Hypothalamus (tissue), 51 donors: ENCODE measurements at regions not wholly inside any gene's neighbourhood (a gene's known extent, or its start where the extent isn't known, plus 50 kb on each side); places are given as distances from the start of the nearest gene placed in this dataset.

Experiments
- DNase-seq, 51 donors: peaks; one replicate each; lab custom pipeline; 2025; lab: John Stamatoyannopoulos, UW

DNA sequence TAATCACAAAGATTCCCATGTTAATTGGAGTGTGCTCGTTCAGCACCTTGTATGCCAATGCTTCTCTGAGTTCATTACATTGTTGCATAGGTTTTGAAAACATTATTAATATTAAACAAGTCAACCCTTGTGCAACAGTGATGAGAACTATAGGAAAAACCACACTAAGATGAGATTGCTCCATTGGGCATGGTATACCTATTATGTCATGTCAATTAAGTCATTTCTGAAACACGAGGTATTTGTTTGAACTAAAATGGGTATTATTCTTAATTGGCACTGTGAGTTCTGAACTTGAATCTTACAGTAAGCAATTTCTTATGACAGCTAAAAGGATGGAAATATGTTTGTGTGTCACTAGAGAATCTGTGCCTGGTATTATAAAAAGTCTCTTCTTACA is 447.7 kb downstream of the EFNA5 start:
- no peak for DNase-seq

DNA sequence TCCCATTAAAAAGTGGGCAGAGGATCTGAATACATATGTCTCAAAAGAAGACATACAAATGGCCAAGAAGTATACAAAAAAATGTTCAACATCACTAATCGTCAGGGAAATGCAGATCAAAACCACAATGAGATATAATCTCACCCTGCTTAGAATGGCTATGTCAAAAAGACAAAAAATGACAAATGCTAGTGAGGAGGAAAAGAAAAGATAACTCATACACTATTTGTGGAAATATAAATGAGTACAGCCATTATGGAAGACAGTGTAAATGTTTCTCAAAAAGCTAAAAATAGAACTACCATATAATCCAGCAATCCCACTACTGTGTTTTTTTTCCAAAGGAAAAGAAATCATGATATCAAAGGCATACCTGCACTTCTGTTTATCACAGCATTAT is 450.7 kb downstream of the EFNA5 start:
- no peak for DNase-seq

- no peak for DNase-seq
Observed at GRCh38 chr5:107218457-107219193, 452.1 kb downstream of the EFNA5 start.

DNA sequence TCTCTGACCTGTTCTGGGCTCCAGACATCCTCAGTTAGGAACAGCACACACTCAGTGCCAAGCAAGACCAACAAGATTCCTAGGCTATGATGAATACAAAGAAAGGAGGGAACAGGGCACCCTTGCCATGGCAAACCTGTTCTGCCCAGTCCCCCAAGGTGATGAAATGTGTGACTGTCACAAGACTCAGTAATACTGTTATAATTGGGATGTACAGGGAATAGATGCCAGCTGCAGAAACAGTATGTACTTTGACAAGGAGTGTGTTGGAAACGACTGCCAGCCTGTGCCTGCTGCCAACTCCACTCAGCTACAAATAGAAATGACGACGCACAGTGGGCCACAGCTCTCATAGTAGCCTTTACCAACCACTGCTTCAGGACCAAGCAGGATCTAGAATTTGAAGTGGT is 453.0 kb downstream of the EFNA5 start:
- peak in 26 of 51 donors; percentile 0 to 61 (median 18) for DNase-seq

- DNase-seq = no peak
Observed at GRCh38 chr5:107216587-107216986, 454.1 kb downstream of the EFNA5 start.

DNA sequence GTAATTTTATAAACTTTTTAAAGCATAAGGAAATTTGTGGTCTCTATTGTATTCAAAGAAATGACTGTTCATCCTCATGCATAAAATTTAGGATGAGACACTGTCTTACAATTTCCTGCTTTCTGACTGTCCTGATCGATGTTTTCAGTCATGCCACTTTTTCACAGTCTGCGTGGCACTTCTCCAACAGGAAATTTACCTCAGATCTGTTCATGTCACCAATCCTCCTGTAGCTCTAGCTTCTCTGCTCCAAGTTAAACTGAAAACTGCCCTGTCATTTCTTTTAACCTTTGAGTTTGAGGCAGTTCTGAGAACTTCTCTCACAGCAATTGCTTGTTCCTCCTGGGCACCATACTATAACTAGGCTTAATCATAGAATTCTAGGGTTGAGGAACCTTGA is 455.1 kb downstream of the EFNA5 start:
- DNase-seq = no peak

DNA sequence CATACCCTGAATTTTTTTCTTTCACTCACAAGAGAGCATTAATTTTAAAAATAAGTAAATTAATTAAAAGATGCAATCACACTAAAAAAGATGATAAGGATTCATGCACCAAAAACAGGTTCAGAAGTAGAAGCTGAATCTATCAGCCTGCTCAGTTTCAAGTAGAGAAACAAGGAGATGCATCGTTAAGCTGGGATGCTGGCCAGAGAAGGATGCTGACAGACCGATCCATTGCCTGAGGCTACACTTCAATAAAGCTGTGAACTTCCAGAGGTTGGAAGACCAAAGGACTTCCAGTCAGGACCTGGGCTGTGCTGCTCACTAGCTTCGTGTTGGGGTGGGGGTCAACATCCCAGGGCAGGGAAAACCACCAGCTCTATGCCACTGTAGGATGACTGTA is 457.7 kb downstream of the EFNA5 start:
- DNase-seq = no peak

- no peak for DNase-seq
Observed at GRCh38 chr5:107211630-107212029, 459.1 kb downstream of the EFNA5 start.

GRCh38 chr5:107208867-107209266 is 461.9 kb downstream of the EFNA5 start:
- no peak for DNase-seq

- no peak for DNase-seq
Observed at GRCh38 chr5:107204413-107204812, 466.3 kb downstream of the EFNA5 start.

GRCh38 chr5:107203243-107203642 is 467.5 kb downstream of the EFNA5 start:
- DNase-seq = no peak

DNA sequence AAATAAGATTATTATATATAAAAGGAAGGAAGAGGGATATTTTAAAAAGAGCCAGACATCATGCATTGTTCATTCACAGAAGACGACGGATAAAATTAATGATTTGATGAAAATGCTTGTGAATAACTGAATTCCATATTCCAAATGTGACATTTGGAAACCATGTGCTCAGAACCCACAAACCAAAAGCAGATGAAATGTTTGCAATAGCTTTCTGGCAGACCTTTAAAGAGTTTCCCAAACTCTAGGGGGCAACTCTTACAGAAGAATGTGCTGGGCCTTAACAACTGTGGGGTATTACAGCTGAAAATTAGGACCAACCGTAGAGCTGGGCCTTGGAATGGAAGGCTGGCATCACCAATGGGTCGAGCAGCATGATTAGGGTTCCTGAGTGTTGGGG is 471.0 kb downstream of the EFNA5 start:
- no peak for DNase-seq

DNA sequence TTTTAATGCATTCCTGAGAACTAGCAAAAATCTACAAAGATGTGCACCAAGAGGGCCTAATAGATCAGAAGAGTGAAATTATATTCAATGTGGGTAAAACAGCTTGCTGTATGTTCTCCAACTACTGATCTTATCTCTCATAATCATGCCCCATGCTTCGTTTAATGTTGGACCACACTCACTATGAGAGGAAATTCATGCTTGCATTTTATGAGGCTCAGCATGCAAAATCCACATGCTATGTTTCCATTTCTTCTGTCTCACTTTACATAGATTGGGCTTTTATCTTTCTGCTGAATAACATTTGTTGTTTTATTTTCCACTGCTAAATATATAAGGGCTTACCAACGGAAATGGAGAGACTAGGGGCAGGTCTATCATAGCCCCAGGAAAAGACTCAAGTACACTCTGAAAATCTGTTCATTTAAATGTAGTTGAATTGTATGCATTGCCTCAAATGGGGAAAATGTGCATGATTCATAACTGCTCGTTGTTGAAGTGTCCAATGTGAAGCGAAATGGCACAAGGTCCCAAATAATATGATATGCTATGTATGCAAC is 474.2 kb downstream of the EFNA5 start:
- no peak for DNase-seq

DNA sequence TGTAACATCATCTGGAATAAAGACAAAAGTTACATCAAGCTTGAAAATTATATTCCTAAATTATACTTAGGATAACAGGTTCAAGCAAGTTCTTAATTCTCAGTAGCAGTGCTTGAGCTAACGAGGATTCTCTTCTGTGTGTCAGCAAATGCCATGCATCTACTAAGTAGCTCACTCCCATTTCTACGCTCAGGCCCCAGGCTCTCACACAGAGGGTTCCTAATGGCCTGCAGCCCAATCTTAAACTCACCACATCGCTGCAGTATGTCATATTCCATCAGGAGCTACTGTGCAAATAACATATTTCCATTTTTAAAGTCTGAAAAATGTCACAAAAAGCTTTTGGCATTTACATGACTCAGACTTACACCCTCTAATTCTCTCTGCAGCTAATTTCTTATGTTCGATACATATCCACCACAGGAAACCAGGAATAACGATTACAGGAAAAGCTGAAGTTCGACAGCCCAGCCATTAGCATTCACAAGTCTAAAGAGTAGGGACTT is 474.8 kb downstream of the EFNA5 start:
- no peak for DNase-seq

- DNase-seq = no peak
Observed at GRCh38 chr5:107184871-107185270, 485.9 kb downstream of the EFNA5 start.

- DNase-seq = no peak
Observed at GRCh38 chr5:107184066-107184465, 486.7 kb downstream of the EFNA5 start.

DNA sequence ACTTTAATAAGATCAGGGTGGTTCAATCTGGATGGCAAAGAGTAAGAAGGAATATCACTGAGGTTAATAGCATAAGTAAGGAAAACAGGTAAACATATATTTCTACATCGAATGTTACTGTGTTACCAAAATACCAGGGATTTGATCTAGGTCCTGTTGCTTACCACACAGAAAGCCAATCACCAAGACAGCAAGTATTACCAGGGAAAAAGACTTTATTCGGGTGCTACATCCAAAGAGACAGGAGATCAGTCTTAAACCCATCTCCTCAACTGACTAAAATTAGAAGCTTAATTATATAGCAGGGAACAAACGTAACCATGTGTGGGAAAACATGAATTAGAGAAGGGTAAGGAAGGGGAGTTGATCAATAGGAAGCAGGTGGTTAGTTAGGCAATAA is 500.1 kb downstream of the EFNA5 start:
- no peak for DNase-seq

GRCh38 chr5:107169867-107170266 is 500.9 kb downstream of the EFNA5 start:
- DNase-seq = no peak

DNA sequence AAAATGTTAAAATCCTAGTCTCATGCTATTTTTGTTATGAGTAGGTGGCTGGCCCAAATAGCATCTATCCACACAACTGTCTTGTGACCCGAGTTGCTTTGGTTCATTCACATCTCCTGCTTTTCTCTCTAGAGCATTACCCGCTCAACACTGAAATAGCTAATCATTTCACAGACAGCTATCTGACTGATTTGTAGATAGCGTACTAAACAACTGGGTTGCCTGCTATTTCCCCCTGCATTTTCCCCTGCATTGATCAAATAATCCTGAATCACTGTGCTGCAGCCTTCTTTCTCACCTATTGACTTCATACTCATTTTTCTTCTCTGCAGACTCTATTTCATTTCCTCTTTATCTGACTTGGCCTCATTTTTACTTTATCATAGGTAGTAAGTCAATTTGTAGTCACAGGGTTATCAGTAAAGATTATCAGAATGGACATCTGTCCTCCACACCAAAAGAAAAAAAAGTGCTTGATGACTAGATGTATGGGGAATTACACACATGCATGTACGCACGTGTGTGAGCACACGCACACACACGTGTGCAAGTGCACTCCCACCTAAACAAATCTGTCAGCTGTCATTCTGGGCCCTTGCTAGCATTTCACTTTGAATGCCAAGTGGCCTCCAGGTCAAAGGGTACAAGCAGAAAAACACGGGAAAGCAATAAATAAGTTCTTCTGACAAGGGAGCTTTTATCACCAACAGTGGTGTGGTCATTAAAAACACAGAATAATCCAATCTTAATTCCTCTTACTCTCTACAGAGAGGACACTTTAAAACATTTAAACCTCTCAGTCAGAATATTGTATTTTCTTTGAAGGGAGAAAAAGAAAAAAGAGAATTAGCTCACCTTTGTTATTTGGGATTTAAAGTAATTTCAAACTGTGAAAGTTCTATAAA is 501.6 kb downstream of the EFNA5 start:
- DNase-seq = no peak

- no peak for DNase-seq
Observed at GRCh38 chr5:107168086-107168485, 502.7 kb downstream of the EFNA5 start.

DNA sequence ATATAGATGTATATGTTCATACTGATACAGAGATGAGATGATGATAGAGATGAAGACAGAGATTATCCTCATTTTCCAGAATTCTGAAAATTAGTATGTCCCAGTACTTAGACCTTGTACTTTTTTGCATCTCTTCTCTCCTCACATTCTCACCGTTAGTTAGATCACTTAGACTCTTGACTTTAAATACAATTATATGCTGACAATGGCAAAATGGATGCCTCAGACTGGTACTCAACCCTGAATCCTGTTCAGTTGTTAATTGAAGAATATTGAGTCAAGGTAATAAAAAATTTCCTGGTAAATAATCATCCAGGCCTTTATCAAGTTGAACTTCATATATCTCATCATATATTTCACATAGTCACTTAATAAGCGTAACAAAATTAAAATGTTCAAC is 505.4 kb downstream of the EFNA5 start:
- DNase-seq = no peak
